C4-2B (cell line): ENCODE measurements at regions not wholly inside any gene's neighbourhood (a gene's known extent, or its start where the extent isn't known, plus 50 kb on each side); places are given as distances from the start of the nearest gene placed in this dataset.
A peak's percentile ranks its signal among the peaks of the same experiment; 100 is the strongest.
"Not testable (repeated sequence)": the region's sequence is repeated elsewhere in the genome, so short reads cannot be mapped to it uniquely, and the experiment has no call there.

Source experiments
- H3K27ac ChIP-seq: fragments of 450-650 bp; 2 replicates; pipeline ENCODE4 v1.5.1; 2017
- ZFX ChIP-seq: fragments of 450-650 bp; IDR thresholded peaks from 2 replicates; pipeline ENCODE4 v1.6.1; 2017
- TF ChIP-seq, protein P1 (sequence below): fragments of 450-650 bp; conservative IDR thresholded peaks from 2 replicates; pipeline ENCODE4 v1.5.1; 2017; ENCODE audit warnings: mild to moderate bottlenecking

DNA sequence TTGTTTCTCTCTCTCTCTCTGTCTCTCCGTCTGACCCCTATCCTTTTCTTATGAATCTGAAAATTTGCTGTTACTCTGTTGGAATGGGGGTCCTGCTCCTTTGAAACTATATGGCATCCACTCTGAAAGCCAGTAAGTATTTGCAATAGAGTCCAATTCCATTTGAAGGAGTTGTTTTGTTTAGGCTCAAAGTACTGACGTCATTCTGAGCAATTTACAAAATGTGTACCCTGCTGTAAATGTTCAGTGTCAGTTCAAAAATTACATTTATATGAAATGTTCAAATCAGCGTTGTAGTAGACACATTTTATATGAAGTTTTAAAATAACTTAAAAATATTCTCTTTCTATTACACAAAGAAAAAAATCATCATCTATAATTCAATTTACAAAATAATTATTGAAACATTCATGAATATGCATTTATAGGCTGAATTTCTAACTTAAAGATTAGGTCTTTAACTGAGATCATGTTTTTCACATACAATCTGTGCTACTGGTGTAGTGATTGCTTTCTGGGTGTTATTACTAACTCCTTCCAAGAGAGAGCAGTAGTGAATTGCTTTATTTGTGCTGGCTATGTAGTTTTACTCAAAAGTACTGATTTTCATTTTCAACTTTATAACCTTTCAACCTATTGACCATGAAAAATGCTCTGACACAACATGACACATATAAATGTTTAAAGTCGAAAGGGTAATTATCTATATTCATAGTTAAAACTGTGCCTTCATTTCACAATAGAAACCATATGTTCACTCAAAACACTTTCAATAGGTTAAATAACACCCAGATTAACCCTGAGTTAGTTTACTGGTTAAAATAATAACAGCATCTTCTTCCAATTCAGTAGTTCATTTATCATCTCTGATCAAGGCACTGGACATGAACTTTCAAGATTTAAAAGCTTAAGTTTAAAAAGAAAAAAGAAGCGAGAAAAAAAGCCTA, 253.1 kb upstream of the ADGRL4 start:
- H3K27ac ChIP-seq = no peak overlapping the region
- no peak for TF ChIP-seq ZFX
- TF ChIP-seq, protein P1, sequence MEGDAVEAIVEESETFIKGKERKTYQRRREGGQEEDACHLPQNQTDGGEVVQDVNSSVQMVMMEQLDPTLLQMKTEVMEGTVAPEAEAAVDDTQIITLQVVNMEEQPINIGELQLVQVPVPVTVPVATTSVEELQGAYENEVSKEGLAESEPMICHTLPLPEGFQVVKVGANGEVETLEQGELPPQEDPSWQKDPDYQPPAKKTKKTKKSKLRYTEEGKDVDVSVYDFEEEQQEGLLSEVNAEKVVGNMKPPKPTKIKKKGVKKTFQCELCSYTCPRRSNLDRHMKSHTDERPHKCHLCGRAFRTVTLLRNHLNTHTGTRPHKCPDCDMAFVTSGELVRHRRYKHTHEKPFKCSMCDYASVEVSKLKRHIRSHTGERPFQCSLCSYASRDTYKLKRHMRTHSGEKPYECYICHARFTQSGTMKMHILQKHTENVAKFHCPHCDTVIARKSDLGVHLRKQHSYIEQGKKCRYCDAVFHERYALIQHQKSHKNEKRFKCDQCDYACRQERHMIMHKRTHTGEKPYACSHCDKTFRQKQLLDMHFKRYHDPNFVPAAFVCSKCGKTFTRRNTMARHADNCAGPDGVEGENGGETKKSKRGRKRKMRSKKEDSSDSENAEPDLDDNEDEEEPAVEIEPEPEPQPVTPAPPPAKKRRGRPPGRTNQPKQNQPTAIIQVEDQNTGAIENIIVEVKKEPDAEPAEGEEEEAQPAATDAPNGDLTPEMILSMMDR = peak; percentile 88

DNA sequence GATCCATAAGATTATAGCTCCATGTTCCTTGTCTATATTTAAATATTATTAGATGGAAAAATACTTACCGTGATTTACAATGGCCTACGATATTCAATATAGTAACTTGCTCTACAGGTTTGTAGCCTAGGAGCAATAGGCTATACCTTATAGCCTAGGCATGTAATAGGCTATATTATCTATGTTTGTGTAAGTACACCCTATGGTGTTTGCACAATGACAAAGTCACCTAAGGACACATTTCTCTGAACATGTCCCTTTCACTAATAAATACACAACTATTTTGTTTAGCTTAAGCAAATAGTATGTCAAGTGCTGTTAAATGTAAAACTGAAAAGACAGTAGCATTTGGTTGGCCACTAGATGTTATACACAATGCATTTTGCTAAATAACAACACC, 248.9 kb upstream of the ADGRL4 start:
- no peak overlapping the region for H3K27ac ChIP-seq
- TF ChIP-seq ZFX = no peak
- TF ChIP-seq, protein P1 = no peak; the same call in 1 of the 2 replicates

DNA sequence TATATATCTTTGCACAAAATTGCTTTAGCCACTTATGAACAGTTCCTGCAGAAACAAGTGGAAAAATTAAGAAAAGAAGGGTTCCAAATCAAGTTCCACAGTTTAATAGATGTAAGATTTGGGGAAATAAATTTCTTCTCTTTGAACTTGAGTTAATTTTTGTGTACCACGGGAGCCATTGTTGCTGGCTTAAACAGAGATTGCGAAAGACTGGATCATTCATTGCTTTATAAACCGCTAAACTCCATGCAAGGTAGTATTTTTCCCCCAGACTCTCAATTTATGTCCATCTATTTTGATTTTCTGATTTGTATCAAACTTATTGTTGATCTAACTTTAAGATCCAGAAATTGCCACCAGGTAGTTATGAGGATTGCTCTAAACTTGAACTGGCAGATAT, 246.1 kb upstream of the ADGRL4 start:
- no peak for TF ChIP-seq ZFX
- TF ChIP-seq, protein P1 = no peak
- no peak overlapping the region for H3K27ac ChIP-seq

DNA sequence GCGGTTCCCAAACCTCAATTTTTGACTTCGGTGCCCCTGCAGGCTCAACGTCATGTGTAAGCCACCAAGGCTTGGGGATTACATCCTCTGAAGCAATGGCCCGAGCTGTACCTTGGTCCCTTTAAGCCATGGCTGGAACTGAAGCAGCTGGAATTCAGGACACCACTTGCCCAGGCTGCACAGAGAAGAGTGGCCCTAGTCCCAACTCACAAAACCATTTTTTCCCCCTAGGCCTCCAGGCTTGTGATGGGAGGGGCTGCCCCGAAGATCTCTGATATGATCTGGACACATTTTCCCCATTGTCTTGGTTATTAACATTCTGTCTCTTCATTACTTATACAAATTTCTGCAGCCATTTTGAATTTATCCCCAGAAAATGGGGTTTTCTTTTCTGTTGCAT, 233.3 kb upstream of the ADGRL4 start:
- TF ChIP-seq, protein P1 = no peak
- no peak for TF ChIP-seq ZFX
- H3K27ac ChIP-seq = no peak overlapping the region

DNA sequence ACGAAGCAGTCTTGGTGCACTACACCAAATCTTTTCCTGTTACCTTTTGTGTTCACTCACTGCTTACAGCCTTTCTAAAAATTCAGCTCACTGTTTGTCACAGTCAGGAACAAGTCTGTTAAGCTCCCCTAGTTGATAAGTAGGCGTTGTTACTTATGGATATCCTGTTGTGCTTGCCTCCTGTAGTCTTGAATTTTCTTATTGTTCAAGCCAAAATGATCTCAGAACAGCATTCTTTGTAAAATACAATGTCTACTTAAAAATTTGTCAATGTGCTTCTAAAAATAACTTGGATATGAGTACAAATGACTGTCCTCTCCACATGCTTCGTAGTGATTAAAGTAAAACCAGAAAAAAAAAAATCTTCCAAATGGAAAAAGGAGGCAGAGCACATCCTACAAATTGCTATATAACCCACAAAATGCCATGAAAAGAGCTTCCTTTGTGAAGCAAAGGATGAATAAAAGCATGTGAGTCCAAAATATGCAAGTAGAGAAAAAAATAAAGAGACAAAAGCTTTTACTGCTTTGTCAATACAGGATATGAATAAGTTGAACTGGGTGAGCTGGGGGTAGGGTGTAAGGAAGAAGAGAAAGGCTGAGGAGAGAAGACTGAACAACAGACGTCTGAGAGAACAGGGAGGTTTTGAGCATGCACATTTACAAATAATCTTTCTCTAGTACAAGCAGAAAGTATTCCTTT, 228.9 kb upstream of the ADGRL4 start:
- no peak overlapping the region for H3K27ac ChIP-seq
- TF ChIP-seq, protein P1 = no peak
- TF ChIP-seq ZFX = no peak

DNA sequence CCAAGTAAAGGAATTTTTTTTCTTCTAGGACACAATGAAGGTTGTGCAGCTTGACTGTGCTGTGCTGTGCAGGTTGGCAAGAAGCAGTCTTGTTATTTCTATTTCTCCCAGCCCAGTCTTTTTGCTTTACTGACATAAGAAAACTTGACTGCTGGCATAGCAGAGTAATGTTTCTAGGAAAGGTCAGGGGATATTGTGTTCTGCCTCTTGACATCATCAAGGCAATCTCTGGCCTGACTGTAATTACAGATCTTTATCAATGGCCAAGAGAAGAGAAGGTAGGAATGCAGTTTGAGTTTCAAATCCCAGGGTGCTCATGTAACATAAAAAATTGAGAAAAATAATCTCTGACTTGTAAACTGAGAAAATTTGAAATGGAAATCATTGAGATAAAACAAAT, 226.3 kb upstream of the ADGRL4 start:
- TF ChIP-seq, protein P1 = no peak
- TF ChIP-seq ZFX = no peak
- H3K27ac ChIP-seq = no peak overlapping the region

DNA sequence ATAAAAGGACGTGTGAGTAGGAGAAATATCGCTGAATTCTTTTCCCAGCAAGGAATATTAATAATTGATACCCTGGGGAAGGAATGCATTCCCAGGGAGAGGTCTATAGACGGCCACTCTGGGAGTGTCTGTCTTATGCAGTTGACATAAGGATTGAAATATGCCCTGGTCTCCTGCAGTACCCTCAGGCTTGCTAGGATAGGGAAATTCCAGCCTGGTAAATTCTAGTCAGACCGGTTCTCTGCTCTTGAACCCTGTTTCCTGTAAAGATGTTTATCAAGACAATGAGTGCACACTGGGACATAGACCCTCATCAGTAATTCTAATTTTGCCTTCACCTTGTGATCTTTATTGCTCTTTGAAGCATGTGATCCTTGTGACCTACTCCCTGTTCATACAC, 224.2 kb upstream of the ADGRL4 start:
- not testable (repeated sequence) for H3K27ac ChIP-seq
